Chondrocyte (in vitro differentiated cells): ENCODE measurements at regions not wholly inside any gene's neighbourhood (a gene's known extent, or its start where the extent isn't known, plus 50 kb on each side); places are given as distances from the start of the nearest gene placed in this dataset.

Experiments
- DNase-seq: peaks from one replicate; pipeline ENCODE4 v3.0.0; 2021; ENCODE audit warnings: mixed read lengths, low spot score
- H3K27ac Mint-ChIP-seq: one replicate; pipeline ENCODE4 v1.8.0; 2021; ENCODE audit warnings: mild to moderate bottlenecking, moderate library complexity, mixed read lengths; ENCODE audit not compliant: unreplicated experiment
- H3K27me3 Mint-ChIP-seq: 2 replicates; pipeline ENCODE4 v1.8.0; 2021; ENCODE audit warnings: low read depth, mixed read lengths
- H3K36me3 Mint-ChIP-seq: 2 replicates; pipeline ENCODE4 v1.8.0; 2021; ENCODE audit warnings: low read depth, mixed read lengths
- H3K4me1 Mint-ChIP-seq: 2 replicates; pipeline ENCODE4 v1.8.0; 2021; ENCODE audit warnings: low read depth, mild to moderate bottlenecking, mixed read lengths
- H3K4me3 Mint-ChIP-seq: one replicate; pipeline ENCODE4 v1.8.0; 2021; ENCODE audit warnings: mild to moderate bottlenecking, moderate library complexity, mixed read lengths; ENCODE audit not compliant: unreplicated experiment
- H3K9me3 Mint-ChIP-seq: 2 replicates; pipeline ENCODE4 v1.8.0; 2021; ENCODE audit warnings: low read depth, mixed read lengths
- TF ChIP-seq, protein P1 (sequence below): fragments of 200-600 bp; sonication (generic); IDR thresholded peaks from 2 replicates; pipeline ENCODE4 v1.5.0; 2021; ENCODE audit warnings: antibody characterized with exemption, mild to moderate bottlenecking, moderate library complexity

DNA sequence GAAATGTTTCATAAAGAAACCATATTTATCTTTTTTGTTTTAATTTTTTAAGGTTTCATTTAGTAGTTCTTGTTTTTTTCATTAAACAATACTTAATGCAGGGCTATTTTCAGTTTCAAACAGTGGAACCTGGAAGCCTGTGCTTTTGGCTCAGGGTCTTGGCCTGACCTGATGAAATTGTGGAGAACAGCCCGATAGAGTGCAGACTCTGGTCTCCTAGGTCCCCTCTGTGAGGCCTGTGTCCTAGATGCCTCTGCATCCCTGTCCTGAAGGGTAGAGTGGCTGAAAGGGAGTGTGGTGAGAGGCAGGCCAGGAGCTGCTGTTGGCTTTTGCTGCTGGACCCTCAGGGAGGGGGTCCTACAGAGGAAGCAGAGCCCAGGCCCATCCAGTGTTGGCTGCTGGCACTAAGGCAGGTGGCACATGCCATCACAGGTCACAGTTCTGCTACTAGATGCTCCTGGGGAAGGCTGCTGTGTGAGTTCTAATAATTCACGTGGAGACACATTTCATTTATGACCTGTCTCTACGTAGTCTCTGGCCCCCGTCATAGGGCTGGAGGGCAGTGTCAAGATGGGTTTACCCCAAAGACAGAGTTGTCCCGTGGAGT lies 201.0 kb upstream of the COPS8 start:
- no peak overlapping the region for H3K27ac Mint-ChIP-seq
- TF ChIP-seq, protein P1, sequence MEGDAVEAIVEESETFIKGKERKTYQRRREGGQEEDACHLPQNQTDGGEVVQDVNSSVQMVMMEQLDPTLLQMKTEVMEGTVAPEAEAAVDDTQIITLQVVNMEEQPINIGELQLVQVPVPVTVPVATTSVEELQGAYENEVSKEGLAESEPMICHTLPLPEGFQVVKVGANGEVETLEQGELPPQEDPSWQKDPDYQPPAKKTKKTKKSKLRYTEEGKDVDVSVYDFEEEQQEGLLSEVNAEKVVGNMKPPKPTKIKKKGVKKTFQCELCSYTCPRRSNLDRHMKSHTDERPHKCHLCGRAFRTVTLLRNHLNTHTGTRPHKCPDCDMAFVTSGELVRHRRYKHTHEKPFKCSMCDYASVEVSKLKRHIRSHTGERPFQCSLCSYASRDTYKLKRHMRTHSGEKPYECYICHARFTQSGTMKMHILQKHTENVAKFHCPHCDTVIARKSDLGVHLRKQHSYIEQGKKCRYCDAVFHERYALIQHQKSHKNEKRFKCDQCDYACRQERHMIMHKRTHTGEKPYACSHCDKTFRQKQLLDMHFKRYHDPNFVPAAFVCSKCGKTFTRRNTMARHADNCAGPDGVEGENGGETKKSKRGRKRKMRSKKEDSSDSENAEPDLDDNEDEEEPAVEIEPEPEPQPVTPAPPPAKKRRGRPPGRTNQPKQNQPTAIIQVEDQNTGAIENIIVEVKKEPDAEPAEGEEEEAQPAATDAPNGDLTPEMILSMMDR: no peak
- peaks cover 6% of the 10 kb centered on the region for H3K9me3 Mint-ChIP-seq
- H3K4me3 Mint-ChIP-seq: no peak overlapping the region
- H3K36me3 Mint-ChIP-seq: peaks cover 2% of the 10 kb centered on the region
- H3K27me3 Mint-ChIP-seq: no peaks in the 10 kb centered on the region
- no peak for DNase-seq
- H3K4me1 Mint-ChIP-seq: peaks cover 21% of the 10 kb centered on the region

- Mint-ChIP-seq H3K4me1 (peaks cover 21% of the 10 kb centered on the region), H3K27me3 (no peaks in the 10 kb centered on the region), H3K4me3 (no peak overlapping the region), H3K9me3 (peaks cover 6% of the 10 kb centered on the region), H3K36me3 (peaks cover 2% of the 10 kb centered on the region), H3K27ac (no peak overlapping the region)
- DNase-seq: no peak
- TF ChIP-seq, protein P1: no peak
These were observed 199.2 kb upstream of the COPS8 start for GRCh38 chr2:236886456-236886855.

DNA sequence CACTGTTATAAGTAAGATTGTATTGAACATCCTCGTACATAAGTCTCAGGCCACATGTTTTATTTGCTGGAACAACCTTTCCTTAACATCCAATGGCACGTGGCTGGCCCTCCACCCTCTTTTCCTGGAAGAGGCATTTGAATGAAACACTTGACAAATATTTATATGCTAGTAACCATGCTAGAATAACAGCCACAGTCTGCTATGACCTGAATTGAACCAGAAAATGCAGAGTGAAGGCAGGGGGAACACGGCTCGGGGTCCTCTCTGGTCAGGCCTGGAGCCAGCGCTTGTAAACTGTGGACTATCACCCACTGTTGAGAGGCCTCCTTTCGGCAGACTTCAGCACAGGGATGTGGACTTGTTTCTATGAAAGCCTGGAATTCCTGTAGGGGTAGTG lies 198.2 kb upstream of the COPS8 start:
- Mint-ChIP-seq H3K4me1 (peaks cover 21% of the 10 kb centered on the region), H3K4me3 (no peak overlapping the region), H3K36me3 (no peaks in the 10 kb centered on the region), H3K9me3 (no peaks in the 10 kb centered on the region), H3K27ac (peak overlapping the region; percentile 91), H3K27me3 (no peaks in the 10 kb centered on the region)
- TF ChIP-seq, protein P1: no peak
- no peak for DNase-seq

DNA sequence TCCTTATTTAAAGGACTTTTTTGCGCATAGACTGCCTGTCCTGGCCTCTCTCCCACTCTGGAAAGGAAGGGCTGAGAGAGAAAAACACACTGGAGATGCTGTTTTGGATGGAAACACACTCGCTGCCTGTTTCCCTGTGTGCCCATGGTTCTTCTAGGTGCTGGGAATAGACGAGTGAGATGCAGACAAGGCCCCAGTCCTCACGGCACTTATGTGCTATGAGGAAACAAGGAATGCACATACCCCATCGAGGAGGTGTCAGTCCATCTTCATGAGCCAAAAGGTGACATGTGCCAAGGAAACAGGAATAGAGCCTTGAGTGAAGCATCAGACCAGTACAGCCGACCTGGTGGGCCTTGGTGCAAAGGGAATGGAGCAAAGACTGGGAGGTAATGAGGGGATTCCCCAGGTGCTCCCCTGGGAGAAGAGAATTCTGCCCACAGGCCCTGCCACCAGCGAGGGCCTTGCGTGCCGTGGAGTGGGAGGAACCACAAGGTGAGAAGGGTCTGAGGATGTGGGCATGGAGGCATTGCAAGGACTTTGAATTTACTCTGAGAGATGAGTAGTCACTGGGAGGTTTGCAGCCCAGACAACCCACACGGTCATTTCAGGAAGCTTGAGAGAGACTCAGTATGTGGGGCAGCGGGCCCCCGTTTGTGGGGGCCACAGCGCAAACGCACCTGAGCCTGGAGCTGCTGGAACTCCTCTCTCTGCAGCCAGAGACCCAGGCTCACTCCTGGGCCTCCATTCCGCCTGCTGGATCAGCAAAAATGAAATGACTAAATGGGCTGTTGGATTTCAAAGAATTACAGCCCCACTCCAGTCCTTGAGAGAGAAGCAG lies 197.5 kb upstream of the COPS8 start:
- Mint-ChIP-seq H3K4me1 (peaks cover 21% of the 10 kb centered on the region), H3K36me3 (no peaks in the 10 kb centered on the region), H3K9me3 (no peaks in the 10 kb centered on the region), H3K4me3 (no peak overlapping the region), H3K27ac (peak overlapping the region; percentile 91), H3K27me3 (no peaks in the 10 kb centered on the region)
- TF ChIP-seq, protein P1: no peak
- DNase-seq: no peak

GRCh38 chr2:236888794-236889780 lies 196.6 kb upstream of the COPS8 start:
- Mint-ChIP-seq H3K36me3 (no peaks in the 10 kb centered on the region), H3K27ac (peak overlapping the region; percentile 34), H3K4me3 (no peak overlapping the region), H3K4me1 (peaks cover 21% of the 10 kb centered on the region), H3K27me3 (no peaks in the 10 kb centered on the region), H3K9me3 (no peaks in the 10 kb centered on the region)
- TF ChIP-seq, protein P1: no peak
- no peak for DNase-seq
